Embryonic facial prominence (tissue), 1 donor: ENCODE measurements at regions not wholly inside any gene's neighbourhood (a gene's known extent, or its start where the extent isn't known, plus 50 kb on each side); places are given as distances from the start of the nearest gene placed in this dataset.

Source experiments
- DNase-seq: peaks from one replicate; pipeline ENCODE4 v3.0.0-alpha.2; 2016; ENCODE audit errors: extremely low spot score

- DNase-seq = no peak
These were observed 61.6 kb upstream of the HS6ST1 start for GRCh38 chr2:128380061-128380889.

- DNase-seq = no peak
These were observed 62.6 kb upstream of the HS6ST1 start for GRCh38 chr2:128380961-128381938.

- DNase-seq = no peak
These were observed 65.8 kb upstream of the HS6ST1 start for GRCh38 chr2:128384446-128384845.

GRCh38 chr2:128384956-128385355, 66.3 kb upstream of the HS6ST1 start:
- no peak for DNase-seq

GRCh38 chr2:128385365-128385764, 66.7 kb upstream of the HS6ST1 start:
- DNase-seq = no peak

GRCh38 chr2:128386066-128386465, 67.4 kb upstream of the HS6ST1 start:
- DNase-seq = no peak

- no peak for DNase-seq
These were observed 69.9 kb upstream of the HS6ST1 start for GRCh38 chr2:128388499-128388941.

GRCh38 chr2:128389388-128390086, 70.9 kb upstream of the HS6ST1 start:
- DNase-seq = peak; percentile 55

GRCh38 chr2:128390256-128390990, 71.8 kb upstream of the HS6ST1 start:
- DNase-seq = no peak

- DNase-seq = no peak
These were observed 72.4 kb upstream of the HS6ST1 start for GRCh38 chr2:128390991-128391630.

GRCh38 chr2:128391679-128392078, 73.0 kb upstream of the HS6ST1 start:
- no peak for DNase-seq

GRCh38 chr2:128392207-128392606, 73.5 kb upstream of the HS6ST1 start:
- no peak for DNase-seq

GRCh38 chr2:128394007-128394730, 75.5 kb upstream of the HS6ST1 start:
- no peak for DNase-seq

- no peak for DNase-seq
These were observed 76.5 kb upstream of the HS6ST1 start for GRCh38 chr2:128395196-128395595.

GRCh38 chr2:128395640-128396499, 77.2 kb upstream of the HS6ST1 start:
- DNase-seq = no peak

- DNase-seq = no peak
These were observed 77.8 kb upstream of the HS6ST1 start for GRCh38 chr2:128396500-128396891.

- no peak for DNase-seq
These were observed 78.3 kb upstream of the HS6ST1 start for GRCh38 chr2:128396946-128397345.

GRCh38 chr2:128399256-128399655, 80.6 kb upstream of the HS6ST1 start:
- no peak for DNase-seq

GRCh38 chr2:128399690-128400291, 81.1 kb upstream of the HS6ST1 start:
- no peak for DNase-seq
